ENCODE measurements at regions not wholly inside any gene's neighbourhood (a gene's known extent, or its start where the extent isn't known, plus 50 kb on each side); places are given as distances from the start of the nearest gene placed in this dataset.

DNA sequence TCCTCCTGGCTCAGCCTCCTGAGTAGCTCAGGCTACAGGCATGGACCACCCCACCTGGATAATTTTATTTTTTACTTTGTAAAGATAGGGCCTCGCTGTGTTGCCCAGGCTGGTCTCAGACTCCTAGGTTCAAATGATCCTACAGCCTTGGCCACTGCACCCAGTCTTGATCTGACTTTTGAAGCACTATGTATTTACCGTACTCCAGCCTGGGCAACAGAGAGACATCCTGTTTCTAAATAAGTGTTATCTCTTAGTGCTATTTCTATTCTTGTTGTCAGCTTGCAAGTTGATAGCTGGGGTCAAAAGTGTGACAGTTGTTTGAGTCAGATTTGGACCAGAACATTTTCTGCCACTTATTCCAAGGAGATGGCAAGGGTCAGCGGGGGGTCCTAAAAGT is 486.4 kb downstream of the NPIPA7 start:
- CTCF ChIA-PET: no interaction called here
- Histone ChIP-seq H3K36me3 (ENCODE audit: control insufficient read depth in 4 of 4, insufficient read depth in 4 of 4, low read length in 3 of 4) (no peaks in the 10 kb centered on the region), H3K27ac (ENCODE audit: insufficient read depth in 1 of 2, low read depth in 1 of 2, low read length in 2 of 2, poor library complexity in 1 of 2, severe bottlenecking in 2 of 2) (no peak overlapping the region), H3K27me3 (replicated peaks in 2 of 5; ENCODE audit: control insufficient read depth in 4 of 5, insufficient read depth in 5 of 5, low read length in 4 of 5) (peaks cover 0 to 11% (median 2%) of the 10 kb centered on the region in 5 experiments), H3K4me3 (ENCODE audit: control insufficient read depth in 1 of 7, extremely low read depth in 1 of 7, insufficient read depth in 4 of 7, low read depth in 2 of 7, low read length in 6 of 7) (no peak overlapping the region), H3K9me3 (ENCODE audit: control extremely low read depth in 1 of 5, control insufficient read depth in 4 of 5, insufficient read depth in 2 of 5, low read depth in 1 of 5, low read length in 4 of 5) (no peaks in the 10 kb centered on the region), H3K4me1 (ENCODE audit: control extremely low read depth in 1 of 4, control insufficient read depth in 4 of 4, insufficient read depth in 4 of 4, low read length in 3 of 4) (no peaks in the 10 kb centered on the region)
- 80% methylated on average over 2 of the region's 3 CpGs for WGBS (ENCODE audit: insufficient coverage)
- DNase-seq: no peak
- POLR2A ChIA-PET: no interaction called here

DNA sequence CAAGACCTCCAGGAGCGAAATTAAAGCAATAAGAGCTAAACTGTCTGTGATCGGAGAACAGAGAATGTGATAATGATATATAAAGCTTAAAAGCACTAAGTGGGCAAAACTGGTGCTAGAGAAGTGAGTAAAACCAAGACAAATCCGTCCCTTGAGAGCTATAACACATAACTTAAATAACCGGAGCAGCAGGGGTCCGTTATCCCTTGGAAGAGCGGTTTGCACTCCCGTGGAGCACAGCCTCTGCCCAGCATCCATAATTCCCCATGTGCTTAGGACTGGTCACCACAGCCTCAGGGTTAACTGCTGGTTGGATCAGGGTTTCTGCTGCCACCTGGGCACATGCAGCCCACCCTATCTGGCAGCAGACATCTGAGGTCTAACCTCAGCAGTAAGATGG is 489.0 kb downstream of the NPIPA7 start:
- DNase-seq: no peak
- Histone ChIP-seq H3K27me3 (replicated peaks in 2 of 5; ENCODE audit: control insufficient read depth in 4 of 5, insufficient read depth in 5 of 5, low read length in 4 of 5) (peaks cover 0 to 11% (median 2%) of the 10 kb centered on the region in 5 experiments), H3K36me3 (ENCODE audit: control insufficient read depth in 4 of 4, insufficient read depth in 4 of 4, low read length in 3 of 4) (no peaks in the 10 kb centered on the region), H3K27ac (ENCODE audit: insufficient read depth in 1 of 2, low read depth in 1 of 2, low read length in 2 of 2, poor library complexity in 1 of 2, severe bottlenecking in 2 of 2) (no peak overlapping the region), H3K4me1 (ENCODE audit: control extremely low read depth in 1 of 4, control insufficient read depth in 4 of 4, insufficient read depth in 4 of 4, low read length in 3 of 4) (no peaks in the 10 kb centered on the region), H3K9me3 (ENCODE audit: control extremely low read depth in 1 of 5, control insufficient read depth in 4 of 5, insufficient read depth in 2 of 5, low read depth in 1 of 5, low read length in 4 of 5) (no peaks in the 10 kb centered on the region), H3K4me3 (ENCODE audit: control insufficient read depth in 1 of 7, extremely low read depth in 1 of 7, insufficient read depth in 4 of 7, low read depth in 2 of 7, low read length in 6 of 7) (no peak overlapping the region)
- CTCF ChIA-PET: no interaction called here
- POLR2A ChIA-PET: no interaction called here
- 59% methylated on average over 5 of the region's 7 CpGs for WGBS (ENCODE audit: insufficient coverage)

DNA sequence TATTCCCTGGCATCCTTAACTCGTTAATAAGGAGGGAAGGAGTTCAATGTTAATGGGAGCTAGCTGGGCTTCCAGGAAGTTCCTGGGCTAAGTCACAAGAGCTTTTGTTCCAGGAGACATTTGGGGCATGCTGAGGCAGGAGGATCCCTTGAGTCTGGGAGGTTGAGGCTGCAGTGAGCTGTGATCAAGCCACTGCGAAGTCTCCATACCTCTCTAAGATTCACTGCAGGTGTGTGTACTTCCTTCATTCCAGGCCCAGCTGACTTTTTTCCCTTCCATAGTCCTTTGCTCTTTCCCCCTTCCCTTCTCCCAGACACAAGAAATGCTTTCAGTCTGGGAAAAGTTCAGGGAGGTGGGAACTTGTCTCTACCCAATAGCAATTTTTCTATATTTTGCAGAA is 489.8 kb downstream of the NPIPA7 start:
- 92% methylated on average over 2 of the region's 2 CpGs for WGBS (ENCODE audit: insufficient coverage)
- Histone ChIP-seq H3K4me1 (ENCODE audit: control extremely low read depth in 1 of 4, control insufficient read depth in 4 of 4, insufficient read depth in 4 of 4, low read length in 3 of 4) (no peaks in the 10 kb centered on the region), H3K36me3 (ENCODE audit: control insufficient read depth in 4 of 4, insufficient read depth in 4 of 4, low read length in 3 of 4) (no peaks in the 10 kb centered on the region), H3K27ac (ENCODE audit: insufficient read depth in 1 of 2, low read depth in 1 of 2, low read length in 2 of 2, poor library complexity in 1 of 2, severe bottlenecking in 2 of 2) (no peak overlapping the region), H3K9me3 (ENCODE audit: control extremely low read depth in 1 of 5, control insufficient read depth in 4 of 5, insufficient read depth in 2 of 5, low read depth in 1 of 5, low read length in 4 of 5) (no peaks in the 10 kb centered on the region), H3K27me3 (replicated peaks in 2 of 5; ENCODE audit: control insufficient read depth in 4 of 5, insufficient read depth in 5 of 5, low read length in 4 of 5) (peaks cover 0 to 11% (median 2%) of the 10 kb centered on the region in 5 experiments), H3K4me3 (ENCODE audit: control insufficient read depth in 1 of 7, extremely low read depth in 1 of 7, insufficient read depth in 4 of 7, low read depth in 2 of 7, low read length in 6 of 7) (no peak overlapping the region)
- ChIA-PET POLR2A (no interaction called here), CTCF (no interaction called here)
- DNase-seq: no peak

DNA sequence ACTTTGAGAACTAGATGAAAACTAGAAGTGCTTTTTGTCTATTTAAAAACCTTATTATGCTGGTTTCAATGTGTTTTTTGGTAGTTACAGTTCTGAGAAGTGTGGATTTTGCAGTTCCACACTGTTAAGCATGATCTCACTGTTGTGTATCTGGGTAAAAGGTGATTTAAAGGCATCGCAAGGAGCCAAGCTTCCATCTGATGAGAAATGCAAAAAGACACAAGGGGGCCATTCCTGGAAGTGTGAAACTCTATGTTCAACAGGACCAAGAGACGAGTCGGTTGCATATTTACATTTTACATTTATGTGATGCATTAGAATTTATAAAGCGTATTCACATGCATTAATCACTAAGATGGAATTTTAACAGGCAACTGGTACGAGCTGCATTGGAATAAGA is 490.8 kb downstream of the NPIPA7 start:
- ChIA-PET POLR2A (no interaction called here), CTCF (no interaction called here)
- H3K36me3 ChIP-seq (ENCODE audit: control insufficient read depth in 4 of 4, insufficient read depth in 4 of 4, low read length in 3 of 4): no peaks in the 10 kb centered on the region
- H3K4me1 ChIP-seq (ENCODE audit: control extremely low read depth in 1 of 4, control insufficient read depth in 4 of 4, insufficient read depth in 4 of 4, low read length in 3 of 4): no peaks in the 10 kb centered on the region
- no peak for DNase-seq
- no peaks in the 10 kb centered on the region for H3K9me3 ChIP-seq (ENCODE audit: control extremely low read depth in 1 of 5, control insufficient read depth in 4 of 5, insufficient read depth in 2 of 5, low read depth in 1 of 5, low read length in 4 of 5)
- H3K4me3 ChIP-seq (ENCODE audit: control insufficient read depth in 1 of 7, extremely low read depth in 1 of 7, insufficient read depth in 4 of 7, low read depth in 2 of 7, low read length in 6 of 7): no peak overlapping the region
- H3K27me3 ChIP-seq (replicated peaks in 2 of 5; ENCODE audit: control insufficient read depth in 4 of 5, insufficient read depth in 5 of 5, low read length in 4 of 5): peaks cover 0 to 11% (median 2%) of the 10 kb centered on the region in 5 experiments
- 94% methylated on average over 2 of the region's 5 CpGs for WGBS (ENCODE audit: insufficient coverage)
- H3K27ac ChIP-seq (ENCODE audit: insufficient read depth in 1 of 2, low read depth in 1 of 2, low read length in 2 of 2, poor library complexity in 1 of 2, severe bottlenecking in 2 of 2): no peak overlapping the region

DNA sequence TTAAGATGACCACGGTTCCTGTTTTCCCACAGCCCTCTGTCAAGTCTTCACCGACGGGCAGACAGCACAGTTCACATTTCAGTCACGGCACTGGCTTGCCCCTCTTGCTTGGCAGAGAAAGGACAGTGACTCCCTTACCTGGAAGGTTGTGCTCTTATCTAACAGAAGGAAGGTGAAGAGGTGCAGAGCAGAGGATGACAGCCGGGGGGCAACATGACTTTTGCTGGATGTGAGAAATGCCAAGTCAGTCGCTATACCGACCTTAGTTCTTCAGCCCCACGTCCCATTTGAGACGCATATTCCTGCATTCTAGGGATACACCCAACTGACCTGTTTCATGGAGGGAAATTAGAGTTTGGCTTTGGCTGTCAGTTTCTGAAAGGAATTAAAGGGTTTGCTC is 492.3 kb downstream of the NPIPA7 start:
- Histone ChIP-seq H3K4me1 (ENCODE audit: control extremely low read depth in 1 of 4, control insufficient read depth in 4 of 4, insufficient read depth in 4 of 4, low read length in 3 of 4) (no peaks in the 10 kb centered on the region), H3K36me3 (ENCODE audit: control insufficient read depth in 4 of 4, insufficient read depth in 4 of 4, low read length in 3 of 4) (no peaks in the 10 kb centered on the region), H3K9me3 (ENCODE audit: control extremely low read depth in 1 of 5, control insufficient read depth in 4 of 5, insufficient read depth in 2 of 5, low read depth in 1 of 5, low read length in 4 of 5) (no peaks in the 10 kb centered on the region), H3K4me3 (ENCODE audit: control insufficient read depth in 1 of 7, extremely low read depth in 1 of 7, insufficient read depth in 4 of 7, low read depth in 2 of 7, low read length in 6 of 7) (no peak overlapping the region), H3K27ac (ENCODE audit: insufficient read depth in 1 of 2, low read depth in 1 of 2, low read length in 2 of 2, poor library complexity in 1 of 2, severe bottlenecking in 2 of 2) (no peak overlapping the region), H3K27me3 (replicated peaks in 2 of 5; ENCODE audit: control insufficient read depth in 4 of 5, insufficient read depth in 5 of 5, low read length in 4 of 5) (peaks cover 0 to 11% (median 5%) of the 10 kb centered on the region in 5 experiments)
- POLR2A ChIA-PET: no interaction called here
- WGBS (ENCODE audit: insufficient coverage): 67% methylated on average over 4 of the region's 9 CpGs
- peak in 2 of 3 donors; percentile 5 to 10 for DNase-seq
- CTCF ChIA-PET: no interaction called here

DNA sequence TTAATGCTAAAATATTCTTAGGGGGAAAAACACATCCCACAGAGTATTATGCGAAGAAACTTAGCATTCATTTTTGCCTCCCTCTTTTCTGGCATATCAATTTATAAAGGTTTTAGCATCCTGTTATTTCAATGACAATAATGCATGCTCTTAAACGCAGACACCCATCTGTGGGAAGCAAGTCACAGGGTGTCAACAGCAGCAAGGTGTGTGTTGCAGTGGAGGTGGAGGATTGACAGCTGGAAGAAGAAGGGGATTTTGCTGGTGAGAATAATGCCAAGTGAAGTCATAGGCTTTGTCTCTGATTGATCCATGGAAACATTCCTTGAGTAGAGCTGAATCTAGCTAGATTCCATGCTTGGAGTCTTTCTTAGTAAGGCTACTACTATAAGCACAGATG is 498.1 kb downstream of the NPIPA7 start:
- no peak overlapping the region for H3K27ac ChIP-seq (ENCODE audit: insufficient read depth in 1 of 2, low read depth in 1 of 2, low read length in 2 of 2, poor library complexity in 1 of 2, severe bottlenecking in 2 of 2)
- no peak for DNase-seq
- H3K36me3 ChIP-seq (ENCODE audit: control insufficient read depth in 4 of 4, insufficient read depth in 4 of 4, low read length in 3 of 4): no peaks in the 10 kb centered on the region
- H3K4me3 ChIP-seq (ENCODE audit: control insufficient read depth in 1 of 7, extremely low read depth in 1 of 7, insufficient read depth in 4 of 7, low read depth in 2 of 7, low read length in 6 of 7): no peak overlapping the region
- no peaks in the 10 kb centered on the region for H3K4me1 ChIP-seq (ENCODE audit: control extremely low read depth in 1 of 4, control insufficient read depth in 4 of 4, insufficient read depth in 4 of 4, low read length in 3 of 4)
- H3K9me3 ChIP-seq (ENCODE audit: control extremely low read depth in 1 of 5, control insufficient read depth in 4 of 5, insufficient read depth in 2 of 5, low read depth in 1 of 5, low read length in 4 of 5): no peaks in the 10 kb centered on the region
- no CpG with 5 or more reads among the region's 2 CpGs for WGBS (ENCODE audit: insufficient coverage)
- peaks cover 0 to 5% (median 0%) of the 10 kb centered on the region in 5 experiments for H3K27me3 ChIP-seq (replicated peaks in 2 of 5; ENCODE audit: control insufficient read depth in 4 of 5, insufficient read depth in 5 of 5, low read length in 4 of 5)
- POLR2A ChIA-PET: no interaction called here
- CTCF ChIA-PET: no interaction called here

DNA sequence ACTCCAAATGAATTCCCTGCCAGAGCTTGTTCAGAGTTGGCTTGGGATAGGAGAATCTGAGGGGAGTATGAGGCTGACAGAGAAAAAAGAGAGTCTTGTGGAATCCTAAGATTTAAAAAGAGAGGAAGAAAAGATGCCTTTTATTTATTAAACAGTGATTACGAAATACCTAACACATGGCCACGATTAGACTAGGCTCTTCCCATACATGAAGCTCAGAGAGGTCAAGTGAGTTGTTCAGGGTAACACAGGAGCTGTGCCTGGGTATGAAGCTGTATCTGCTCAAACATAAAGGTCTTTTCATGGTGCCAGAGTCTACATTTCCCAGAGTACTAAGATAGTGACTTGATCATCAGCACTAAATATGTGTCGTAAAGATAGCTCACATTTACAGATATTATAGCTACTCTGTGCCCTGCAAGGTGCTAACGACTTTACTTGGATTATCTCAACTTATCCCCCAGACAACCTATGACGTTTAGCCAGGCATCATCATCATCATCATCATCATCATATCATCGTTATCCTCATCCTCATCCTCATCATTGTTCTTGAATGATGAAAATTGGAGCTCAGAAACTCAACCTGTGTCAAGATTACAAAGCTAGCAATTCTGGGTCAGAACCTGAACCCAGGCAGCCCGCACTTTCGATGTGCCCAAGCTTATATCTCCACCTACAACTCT is 500.8 kb downstream of the NPIPA7 start:
- 75% methylated on average over 8 of the region's 8 CpGs for WGBS (ENCODE audit: insufficient coverage)
- no peaks in the 10 kb centered on the region for H3K36me3 ChIP-seq (ENCODE audit: control insufficient read depth in 4 of 4, insufficient read depth in 4 of 4, low read length in 3 of 4)
- no peaks in the 10 kb centered on the region for H3K4me1 ChIP-seq (ENCODE audit: control extremely low read depth in 1 of 4, control insufficient read depth in 4 of 4, insufficient read depth in 4 of 4, low read length in 3 of 4)
- no peak overlapping the region for H3K27ac ChIP-seq (ENCODE audit: insufficient read depth in 1 of 2, low read depth in 1 of 2, low read length in 2 of 2, poor library complexity in 1 of 2, severe bottlenecking in 2 of 2)
- no peaks in the 10 kb centered on the region for H3K9me3 ChIP-seq (ENCODE audit: control extremely low read depth in 1 of 5, control insufficient read depth in 4 of 5, insufficient read depth in 2 of 5, low read depth in 1 of 5, low read length in 4 of 5)
- H3K4me3 ChIP-seq (ENCODE audit: control insufficient read depth in 1 of 7, extremely low read depth in 1 of 7, insufficient read depth in 4 of 7, low read depth in 2 of 7, low read length in 6 of 7): no peak overlapping the region
- H3K27me3 ChIP-seq (replicated peaks in 2 of 5; ENCODE audit: control insufficient read depth in 4 of 5, insufficient read depth in 5 of 5, low read length in 4 of 5): peaks cover 0 to 4% (median 3%) of the 10 kb centered on the region in 5 experiments
- POLR2A ChIA-PET: no interaction called here
- DNase-seq: no peak
- CTCF ChIA-PET: interaction anchor here (1.1 kb wide), 1 partner anchor 20 kb away, joined by 3 read pairs; no protein-coding TSS in a partner anchor

All from common myeloid progenitor, CD34-positive (primary cell).